GM19468 (cell line): ENCODE measurements at regions not wholly inside any gene's neighbourhood (a gene's known extent, or its start where the extent isn't known, plus 50 kb on each side); places are given as distances from the start of the nearest gene placed in this dataset.
"Not testable (repeated sequence)": the region's sequence is repeated elsewhere in the genome, so short reads cannot be mapped to it uniquely, and the experiment has no call there.

Experiments used
- ATAC-seq: cut with Tn5 transposase; IDR thresholded peaks from one replicate; pipeline ENCODE4 v1.9.1; 2021; ENCODE audit warnings: mild to moderate bottlenecking, moderate library complexity, moderate number of reproducible peaks; ENCODE audit not compliant: unreplicated experiment; ENCODE audit errors: extremely low read depth

GRCh38 chr1:221018414-221018813, 139.2 kb downstream of the HLX start:
- no peak for ATAC-seq

DNA sequence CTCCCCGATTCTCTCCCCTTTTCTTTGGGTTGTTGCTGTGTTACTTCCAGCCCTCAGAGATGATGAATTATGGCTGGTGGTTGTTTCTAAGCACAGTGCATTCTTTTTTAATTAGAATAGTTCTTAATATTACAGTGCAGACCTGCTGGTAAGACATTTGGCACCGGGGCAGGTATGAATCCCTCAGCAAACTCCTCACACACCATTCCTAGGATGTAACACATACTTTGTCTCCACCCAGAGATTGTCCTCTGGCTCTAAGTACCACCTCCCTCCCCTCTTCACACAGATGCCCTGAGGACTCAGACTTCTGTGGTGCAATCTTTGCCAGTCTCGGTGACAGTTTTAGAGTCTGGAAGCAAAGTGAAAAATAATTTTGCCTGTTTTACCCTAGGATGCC, 143.1 kb downstream of the HLX start:
- no peak for ATAC-seq

- ATAC-seq = no peak
Measured at GRCh38 chr1:221023482-221023881, 144.2 kb downstream of the HLX start.

GRCh38 chr1:221025501-221025900, 146.3 kb downstream of the HLX start:
- no peak for ATAC-seq

DNA sequence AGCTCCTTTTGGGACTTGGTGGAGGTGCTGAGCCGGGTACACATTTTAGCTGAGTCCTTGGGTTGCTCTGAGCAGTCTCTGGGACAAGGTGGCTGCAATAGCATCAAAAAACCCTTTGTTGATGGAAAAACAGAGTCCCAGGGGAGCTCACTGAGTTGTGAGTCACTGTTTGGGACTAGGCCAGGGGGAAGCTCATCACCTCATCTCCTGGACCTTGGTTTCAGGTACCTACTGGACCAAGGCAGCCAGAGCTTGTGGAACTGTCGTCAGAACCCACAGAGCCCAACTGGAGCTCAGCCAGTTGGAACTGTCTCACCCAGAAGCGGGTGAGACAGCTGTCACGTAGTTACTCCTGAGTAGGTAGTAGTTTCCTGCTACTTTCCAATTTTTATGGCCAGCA, 146.7 kb downstream of the HLX start:
- ATAC-seq = no peak

DNA sequence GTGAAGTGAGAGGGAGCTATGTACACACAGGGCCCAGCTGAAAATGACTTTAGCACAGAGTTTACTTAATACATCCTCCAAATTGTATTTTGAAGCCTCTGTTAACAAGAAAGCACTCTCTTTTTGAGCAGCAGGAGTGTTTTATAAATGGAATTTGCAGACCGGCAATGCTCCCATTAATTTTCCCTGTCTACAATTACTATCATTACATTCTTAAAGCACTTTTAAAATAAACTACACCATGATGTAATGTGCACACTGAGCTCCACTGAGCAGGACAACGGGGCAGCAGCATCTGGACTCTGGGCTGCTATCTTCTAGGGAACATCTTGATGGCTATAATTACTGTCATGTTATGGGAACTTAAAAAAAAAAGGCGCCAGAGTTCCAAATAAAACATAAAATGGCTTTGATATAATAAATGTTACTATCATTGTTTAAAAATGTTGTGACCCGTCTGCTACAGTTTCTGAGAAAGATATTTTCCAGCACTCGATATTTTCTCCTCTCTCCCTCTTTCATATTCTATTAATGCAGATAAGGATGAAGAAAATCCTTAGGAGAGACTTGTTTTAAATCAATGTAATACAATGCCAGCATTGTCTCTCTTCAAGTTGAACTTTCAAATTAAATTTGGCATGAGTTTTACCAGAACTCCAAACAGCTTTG, 150.9 kb downstream of the HLX start:
- no peak for ATAC-seq

- ATAC-seq = no peak
Measured at GRCh38 chr1:221030990-221031389, 151.7 kb downstream of the HLX start.

GRCh38 chr1:221031458-221032203, 152.4 kb downstream of the HLX start:
- no peak for ATAC-seq

GRCh38 chr1:221032204-221032585, 153.0 kb downstream of the HLX start:
- ATAC-seq = no peak

DNA sequence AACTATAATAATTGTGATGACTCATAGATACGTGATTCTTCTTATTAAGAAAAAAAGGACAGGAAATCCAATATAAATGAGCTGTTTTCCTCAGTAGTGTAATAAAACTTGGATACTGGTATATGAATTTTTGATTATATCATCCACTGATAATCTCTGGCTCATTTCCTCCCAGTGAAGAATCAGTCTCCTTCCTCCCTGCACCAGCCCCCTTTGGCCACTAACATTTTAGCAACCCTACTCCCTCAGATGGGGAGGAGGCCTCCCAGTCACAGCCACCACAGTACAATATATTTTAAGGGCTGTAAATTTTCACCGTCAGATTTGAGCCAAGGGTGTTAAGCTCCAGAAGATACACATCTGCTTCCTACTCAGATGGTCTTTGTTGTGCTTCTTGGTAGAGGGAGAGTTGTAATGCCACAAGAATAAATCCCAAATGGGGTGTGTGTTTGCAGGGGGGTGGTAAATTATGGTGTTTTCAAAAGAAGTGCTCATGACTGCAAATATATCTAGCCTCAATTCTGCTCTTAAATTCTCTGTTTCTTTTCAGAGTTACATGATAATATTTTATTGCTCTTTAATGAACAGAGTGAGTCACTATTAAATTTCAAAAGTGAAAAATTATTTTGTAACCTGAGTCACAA, 153.5 kb downstream of the HLX start:
- no peak for ATAC-seq

- no peak for ATAC-seq
Measured at GRCh38 chr1:221035662-221036153, 156.5 kb downstream of the HLX start.

GRCh38 chr1:221039616-221040015, 160.4 kb downstream of the HLX start:
- no peak for ATAC-seq

DNA sequence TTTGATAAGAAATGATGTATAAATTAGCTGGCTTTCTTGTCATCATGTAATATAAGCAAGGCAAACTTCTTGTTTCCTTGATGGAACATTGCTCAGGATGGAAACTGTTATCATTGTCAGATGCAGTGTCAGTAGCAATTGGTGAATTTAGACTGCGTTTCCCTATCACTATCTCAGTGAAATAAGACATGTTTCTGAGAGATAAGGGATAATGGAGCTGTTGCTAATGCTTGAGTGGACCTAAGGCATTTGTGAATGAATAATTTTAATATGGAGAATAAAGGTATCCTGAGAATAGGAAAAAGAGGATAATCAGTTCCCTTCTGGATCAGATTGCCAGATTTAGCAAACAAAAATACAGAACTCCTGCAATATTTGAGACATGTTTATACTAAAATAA, 160.9 kb downstream of the HLX start:
- ATAC-seq = no peak

DNA sequence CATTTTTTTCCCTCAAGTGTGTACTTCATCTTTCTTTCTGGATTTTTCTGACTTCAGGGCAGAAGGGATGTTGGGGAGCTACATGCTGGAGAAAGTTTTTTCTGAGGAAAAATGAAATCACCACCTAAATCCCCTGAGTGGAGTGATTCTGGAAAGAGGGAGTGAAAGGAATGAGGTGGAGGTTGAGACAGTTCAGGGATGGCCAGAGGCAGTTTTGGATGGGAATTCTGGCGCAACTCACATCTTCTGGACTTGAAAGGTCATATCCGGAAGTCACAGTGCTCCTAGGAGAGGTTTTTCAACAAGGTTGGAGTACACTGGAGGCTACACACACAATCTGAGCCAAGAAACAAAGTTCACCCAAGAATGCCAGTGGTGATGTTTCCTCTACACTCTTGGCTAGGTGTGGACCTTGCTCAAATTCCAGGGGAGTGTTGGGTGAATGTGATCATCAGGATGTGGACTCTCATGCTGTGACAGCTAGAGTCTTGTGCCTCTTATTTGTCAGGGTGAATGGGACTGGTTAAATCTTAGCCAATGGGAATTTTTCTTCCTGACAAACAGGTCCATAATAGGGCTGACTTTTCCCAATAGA, 161.5 kb downstream of the HLX start:
- ATAC-seq = no peak

DNA sequence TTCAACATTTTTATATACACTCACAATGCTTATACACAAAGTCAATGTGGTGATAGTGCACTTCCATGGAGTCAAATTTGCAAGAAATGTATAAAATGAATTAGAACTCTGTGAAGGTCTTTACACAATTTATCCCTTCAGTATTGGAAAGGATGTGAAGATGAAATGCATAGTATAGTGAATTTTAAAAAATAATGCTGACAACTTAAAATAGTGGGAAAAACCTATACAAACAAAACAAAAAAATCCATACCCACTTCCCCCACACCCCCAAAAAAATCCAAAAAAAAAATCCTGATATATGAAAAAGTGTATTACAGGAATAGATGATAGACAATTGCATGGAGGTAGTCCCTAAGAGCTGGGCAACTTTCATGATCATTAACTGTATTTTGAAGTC, 165.3 kb downstream of the HLX start:
- no peak for ATAC-seq

GRCh38 chr1:221045151-221045550, 165.9 kb downstream of the HLX start:
- ATAC-seq = no peak

GRCh38 chr1:221045842-221046831, 166.9 kb downstream of the HLX start:
- ATAC-seq = peak; percentile 86

- not testable (repeated sequence) for ATAC-seq
Measured at GRCh38 chr1:221051391-221051790, 172.1 kb downstream of the HLX start.

DNA sequence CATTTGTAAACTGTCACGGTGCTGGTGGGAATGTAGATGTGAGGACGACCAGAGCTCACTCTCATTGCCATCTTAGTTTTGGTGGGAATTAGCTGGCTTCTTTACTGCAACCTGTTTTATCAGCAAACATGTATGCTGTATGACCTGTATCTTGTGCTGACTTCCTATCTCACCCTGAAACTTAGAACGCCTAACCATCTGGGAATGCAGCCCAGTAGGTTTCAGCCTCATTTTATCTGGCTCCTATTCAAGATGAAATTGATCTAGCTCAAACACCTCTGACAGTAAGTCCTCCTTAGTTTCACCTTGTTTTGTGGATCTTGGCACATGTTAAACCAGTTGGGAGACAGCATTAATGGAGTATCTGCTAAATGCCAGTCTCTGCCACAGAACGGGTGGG, 174.6 kb downstream of the HLX start:
- ATAC-seq = no peak

DNA sequence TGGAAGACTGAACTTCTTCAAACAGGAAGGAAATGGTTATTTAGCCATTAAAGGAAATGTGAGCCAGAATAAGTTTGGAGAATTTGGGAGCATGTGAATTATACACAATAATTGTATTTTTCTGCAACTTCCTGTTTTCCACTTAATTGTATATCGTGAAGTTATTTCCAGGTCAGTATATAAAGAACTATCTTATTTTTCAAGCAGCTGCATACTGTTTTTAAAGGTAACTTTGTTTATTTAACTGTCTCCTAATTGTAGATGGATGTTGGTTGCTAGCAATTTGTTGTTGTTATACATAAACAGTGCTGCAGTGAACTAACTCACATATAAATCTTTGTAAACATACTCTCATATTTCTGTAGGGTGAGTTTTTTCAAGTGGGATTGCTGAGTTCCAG, 180.3 kb downstream of the HLX start:
- ATAC-seq = no peak
